GM12874 (cell line): ENCODE measurements at regions not wholly inside any gene's neighbourhood (a gene's known extent, or its start where the extent isn't known, plus 50 kb on each side); places are given as distances from the start of the nearest gene placed in this dataset.

Experiments used
- CTCF ChIP-seq: IDR thresholded peaks from 2 replicates; pipeline ENCODE4 v1.5.1; 2011; ENCODE audit warnings: low read depth, mild to moderate bottlenecking, control low read depth, low read length, moderate library complexity; ENCODE audit not compliant: insufficient read depth

GRCh38 chr2:125576558-125576957, 1079.4 kb upstream of the GYPC start:
- no peak for TF ChIP-seq CTCF

GRCh38 chr2:125581557-125581956, 1074.4 kb upstream of the GYPC start:
- no peak for TF ChIP-seq CTCF

- TF ChIP-seq CTCF, result no peak
Observed at GRCh38 chr2:125582516-125582915, 1073.4 kb upstream of the GYPC start.

GRCh38 chr2:125584732-125585131, 1071.2 kb upstream of the GYPC start:
- TF ChIP-seq CTCF, result no peak

- TF ChIP-seq CTCF, result no peak
Observed at GRCh38 chr2:125588780-125589179, 1067.2 kb upstream of the GYPC start.

- no peak for TF ChIP-seq CTCF
Observed at GRCh38 chr2:125591954-125592353, 1064.0 kb upstream of the GYPC start.

- no peak for TF ChIP-seq CTCF
Observed at GRCh38 chr2:125593036-125593435, 1062.9 kb upstream of the GYPC start.

- no peak for TF ChIP-seq CTCF
Observed at GRCh38 chr2:125596612-125597011, 1059.3 kb upstream of the GYPC start.
